Activated CD8-positive, alpha-beta T cell treated with anti-CD3 and anti-CD28 coated beads, Interleukin-2, amount 10 ng/mL, durations not matched to agents 7 days and 5 days (primary cell): ENCODE measurements at regions not wholly inside any gene's neighbourhood (a gene's known extent, or its start where the extent isn't known, plus 50 kb on each side); places are given as distances from the start of the nearest gene placed in this dataset.

Experiments used
- ATAC-seq: fragments of 150-1000 bp; cut with Tn5 transposase; one replicate; pipeline ENCODE4 v1.10.0; 2021; ENCODE audit warnings: moderate library complexity
- CTCF ChIA-PET: fragments of 350-600 bp; sonication (Branson Sonifier 250); formaldehyde crosslinking; loops from one replicate; lab custom pipeline; 2021; ENCODE audit warnings: antibody characterized with exemption; lab: Charles Lee
- POLR2A ChIA-PET: fragments of 350-600 bp; sonication (Branson Sonifier 250); formaldehyde crosslinking; loops from one replicate; lab custom pipeline; 2021; ENCODE audit warnings: antibody characterized with exemption; lab: Charles Lee
- DNase-seq: peaks from one replicate; pipeline ENCODE4 v3.0.0-alpha.2; 2020
- H3K27ac Mint-ChIP-seq: one replicate; pipeline ENCODE4 v1.8.0; 2021; ENCODE audit warnings: mild to moderate bottlenecking, mixed read lengths
- H3K27me3 Mint-ChIP-seq: one replicate; pipeline ENCODE4 v1.8.0; 2021; ENCODE audit warnings: low read depth, mixed read lengths
- H3K36me3 Mint-ChIP-seq: one replicate; pipeline ENCODE4 v1.8.0; 2021; ENCODE audit warnings: low read depth, mixed read lengths
- H3K4me1 Mint-ChIP-seq: one replicate; pipeline ENCODE4 v1.8.0; 2021; ENCODE audit warnings: low read depth, mixed read lengths
- H3K4me3 Mint-ChIP-seq: one replicate; pipeline ENCODE4 v1.8.0; 2021; ENCODE audit warnings: mild to moderate bottlenecking, mixed read lengths
- H3K9me3 Mint-ChIP-seq: one replicate; pipeline ENCODE4 v1.8.0; 2022; ENCODE audit warnings: mixed read lengths; ENCODE audit not compliant: insufficient read depth

- ATAC-seq (no peak), DNase-seq (no peak)
- no peak overlapping the region for H3K27ac Mint-ChIP-seq
- no peaks in the 10 kb centered on the region for H3K27me3 Mint-ChIP-seq
- H3K9me3 Mint-ChIP-seq, result no peaks in the 10 kb centered on the region
- ChIA-PET POLR2A (no interaction called here), CTCF (no interaction called here)
- no peaks in the 10 kb centered on the region for H3K4me1 Mint-ChIP-seq
- H3K4me3 Mint-ChIP-seq, result no peak overlapping the region
- no peaks in the 10 kb centered on the region for H3K36me3 Mint-ChIP-seq
These were observed 116.5 kb downstream of the SALL1 start for GRCh38 chr16:51034481-51035109.

GRCh38 chr16:51031598-51031997 is 119.5 kb downstream of the SALL1 start:
- Mint-ChIP-seq H3K4me3 (no peak overlapping the region), H3K36me3 (no peaks in the 10 kb centered on the region), H3K27me3 (no peaks in the 10 kb centered on the region), H3K27ac (no peak overlapping the region), H3K4me1 (no peaks in the 10 kb centered on the region), H3K9me3 (no peaks in the 10 kb centered on the region)
- DNase-seq (no peak), ATAC-seq (no peak)
- ChIA-PET CTCF (no interaction called here), POLR2A (no interaction called here)

GRCh38 chr16:51030516-51030915 is 120.6 kb downstream of the SALL1 start:
- H3K4me1 Mint-ChIP-seq, result no peaks in the 10 kb centered on the region
- CTCF ChIA-PET, result no interaction called here
- H3K4me3 Mint-ChIP-seq, result no peak overlapping the region
- DNase-seq (no peak), ATAC-seq (no peak)
- no peaks in the 10 kb centered on the region for H3K9me3 Mint-ChIP-seq
- H3K36me3 Mint-ChIP-seq, result no peaks in the 10 kb centered on the region
- H3K27me3 Mint-ChIP-seq, result no peaks in the 10 kb centered on the region
- POLR2A ChIA-PET, result no interaction called here
- H3K27ac Mint-ChIP-seq, result no peak overlapping the region

GRCh38 chr16:51025588-51026290 is 125.3 kb downstream of the SALL1 start:
- DNase-seq (no peak), ATAC-seq (no peak)
- no peaks in the 10 kb centered on the region for H3K36me3 Mint-ChIP-seq
- no peaks in the 10 kb centered on the region for H3K9me3 Mint-ChIP-seq
- H3K27me3 Mint-ChIP-seq, result no peaks in the 10 kb centered on the region
- H3K27ac Mint-ChIP-seq, result no peak overlapping the region
- POLR2A ChIA-PET, result no interaction called here
- no peaks in the 10 kb centered on the region for H3K4me1 Mint-ChIP-seq
- CTCF ChIA-PET, result no interaction called here
- no peak overlapping the region for H3K4me3 Mint-ChIP-seq

GRCh38 chr16:51024703-51025102 is 126.4 kb downstream of the SALL1 start:
- CTCF ChIA-PET, result no interaction called here
- DNase-seq (no peak), ATAC-seq (no peak)
- Mint-ChIP-seq H3K27me3 (no peaks in the 10 kb centered on the region), H3K27ac (no peak overlapping the region), H3K9me3 (no peaks in the 10 kb centered on the region), H3K36me3 (no peaks in the 10 kb centered on the region), H3K4me3 (no peak overlapping the region), H3K4me1 (no peaks in the 10 kb centered on the region)
- POLR2A ChIA-PET, result no interaction called here

- Mint-ChIP-seq H3K9me3 (no peaks in the 10 kb centered on the region), H3K4me1 (no peaks in the 10 kb centered on the region), H3K27me3 (no peaks in the 10 kb centered on the region), H3K36me3 (no peaks in the 10 kb centered on the region), H3K27ac (no peak overlapping the region), H3K4me3 (no peak overlapping the region)
- ATAC-seq (no peak), DNase-seq (no peak)
- ChIA-PET POLR2A (no interaction called here), CTCF (no interaction called here)
These were observed 128.1 kb downstream of the SALL1 start for GRCh38 chr16:51022955-51023354.

GRCh38 chr16:51019617-51020016 is 131.5 kb downstream of the SALL1 start:
- H3K9me3 Mint-ChIP-seq, result no peaks in the 10 kb centered on the region
- no peak overlapping the region for H3K27ac Mint-ChIP-seq
- ATAC-seq (no peak), DNase-seq (no peak)
- H3K27me3 Mint-ChIP-seq, result no peaks in the 10 kb centered on the region
- CTCF ChIA-PET, result no interaction called here
- no peaks in the 10 kb centered on the region for H3K36me3 Mint-ChIP-seq
- no peaks in the 10 kb centered on the region for H3K4me1 Mint-ChIP-seq
- H3K4me3 Mint-ChIP-seq, result no peak overlapping the region
- POLR2A ChIA-PET, result no interaction called here

GRCh38 chr16:51017969-51018368 is 133.1 kb downstream of the SALL1 start:
- ATAC-seq (no peak), DNase-seq (no peak)
- POLR2A ChIA-PET, result no interaction called here
- no peaks in the 10 kb centered on the region for H3K27me3 Mint-ChIP-seq
- no peaks in the 10 kb centered on the region for H3K4me1 Mint-ChIP-seq
- CTCF ChIA-PET, result no interaction called here
- H3K36me3 Mint-ChIP-seq, result no peaks in the 10 kb centered on the region
- H3K27ac Mint-ChIP-seq, result no peak overlapping the region
- H3K4me3 Mint-ChIP-seq, result no peak overlapping the region
- no peaks in the 10 kb centered on the region for H3K9me3 Mint-ChIP-seq

GRCh38 chr16:51012396-51012795 is 138.7 kb downstream of the SALL1 start:
- Mint-ChIP-seq H3K27ac (no peak overlapping the region), H3K9me3 (no peaks in the 10 kb centered on the region), H3K4me1 (no peaks in the 10 kb centered on the region), H3K36me3 (no peaks in the 10 kb centered on the region), H3K27me3 (no peaks in the 10 kb centered on the region), H3K4me3 (no peak overlapping the region)
- ATAC-seq, result no peak
- CTCF ChIA-PET, result no interaction called here
- no peak for DNase-seq
- POLR2A ChIA-PET, result no interaction called here

GRCh38 chr16:51010817-51011216 is 140.3 kb downstream of the SALL1 start:
- Mint-ChIP-seq H3K4me3 (no peak overlapping the region), H3K4me1 (no peaks in the 10 kb centered on the region), H3K27me3 (no peaks in the 10 kb centered on the region), H3K36me3 (no peaks in the 10 kb centered on the region), H3K27ac (no peak overlapping the region), H3K9me3 (no peaks in the 10 kb centered on the region)
- DNase-seq (no peak), ATAC-seq (no peak)
- CTCF ChIA-PET, result no interaction called here
- POLR2A ChIA-PET, result no interaction called here

GRCh38 chr16:51009813-51010212 is 141.3 kb downstream of the SALL1 start:
- Mint-ChIP-seq H3K4me3 (no peak overlapping the region), H3K9me3 (no peaks in the 10 kb centered on the region), H3K4me1 (no peaks in the 10 kb centered on the region), H3K27ac (no peak overlapping the region), H3K27me3 (no peaks in the 10 kb centered on the region), H3K36me3 (no peaks in the 10 kb centered on the region)
- DNase-seq (no peak), ATAC-seq (no peak)
- POLR2A ChIA-PET, result no interaction called here
- CTCF ChIA-PET, result no interaction called here

- ATAC-seq (no peak), DNase-seq (no peak)
- ChIA-PET POLR2A (no interaction called here), CTCF (no interaction called here)
- no peaks in the 10 kb centered on the region for H3K9me3 Mint-ChIP-seq
- H3K36me3 Mint-ChIP-seq, result no peaks in the 10 kb centered on the region
- H3K4me3 Mint-ChIP-seq, result no peak overlapping the region
- H3K4me1 Mint-ChIP-seq, result no peaks in the 10 kb centered on the region
- no peak overlapping the region for H3K27ac Mint-ChIP-seq
- no peaks in the 10 kb centered on the region for H3K27me3 Mint-ChIP-seq
These were observed 141.7 kb downstream of the SALL1 start for GRCh38 chr16:51009359-51009758.

- Mint-ChIP-seq H3K36me3 (no peaks in the 10 kb centered on the region), H3K27ac (no peak overlapping the region), H3K4me1 (no peaks in the 10 kb centered on the region), H3K27me3 (no peaks in the 10 kb centered on the region), H3K9me3 (no peaks in the 10 kb centered on the region), H3K4me3 (no peak overlapping the region)
- ChIA-PET CTCF (no interaction called here), POLR2A (no interaction called here)
- ATAC-seq, result no peak
- no peak for DNase-seq
These were observed 142.5 kb downstream of the SALL1 start for GRCh38 chr16:51008607-51009006.
